ENCODE measurements at regions not wholly inside any gene's neighbourhood (a gene's known extent, or its start where the extent isn't known, plus 50 kb on each side); places are given as distances from the start of the nearest gene placed in this dataset.

- TF ChIP-seq AFF4 (CRISPR knock-in tag; IDR thresholded peaks at IDR 0.05; ENCODE audit: borderline replicate concordance) (no peak), RELA (CRISPR knock-in tag; IDR thresholded peaks at IDR 0.05; ENCODE audit: borderline replicate concordance) (no peak), MAX (CRISPR knock-in tag; IDR thresholded peaks at IDR 0.05) (no peak), CREM (CRISPR knock-in tag; IDR thresholded peaks at IDR 0.05) (no peak), ATF1 (CRISPR knock-in tag; IDR thresholded peaks at IDR 0.05) (no peak), ZNF512 (CRISPR knock-in tag; IDR thresholded peaks at IDR 0.05; ENCODE audit: borderline replicate concordance) (no peak), CBFB (CRISPR knock-in tag; IDR thresholded peaks at IDR 0.05; ENCODE audit: low read depth) (no peak)
Observed at GRCh38 chr11:104759464-104759863, 138.8 kb downstream of the CASP12 start (continued).

GRCh38 chr11:104738918-104739317, 159.3 kb downstream of the CASP12 start:
- Mint-ChIP-seq H3K27me3 (ENCODE audit: low read depth) (no peaks in the 10 kb centered on the region), H3K36me3 (peaks cover 15% of the 10 kb centered on the region), H3K4me3 (no peak overlapping the region), H3K9me3 (peaks cover 16% of the 10 kb centered on the region), H3K27ac (no peak overlapping the region), H3K4me1 (no peaks in the 10 kb centered on the region)
- DNase-seq (ENCODE audit: low spot score) (no peak), ATAC-seq (no peak)
- POLR2A ChIA-PET: no interaction called here
- CTCF ChIA-PET: no interaction called here
- TF ChIP-seq ZNF423 (CRISPR knock-in tag; IDR thresholded peaks at IDR 0.05) (no peak), ZBTB43 (CRISPR knock-in tag; IDR thresholded peaks at IDR 0.05) (no peak), FOXK1 (CRISPR knock-in tag; IDR thresholded peaks at IDR 0.05) (no peak), NFYB (CRISPR knock-in tag; conservative IDR thresholded peaks at IDR 0.05; ENCODE audit: low read depth) (no peak), ZSCAN18 (CRISPR knock-in tag; IDR thresholded peaks at IDR 0.05) (no peak), GTF2I (CRISPR knock-in tag; conservative IDR thresholded peaks at IDR 0.05) (no peak), AFF4 (CRISPR knock-in tag; IDR thresholded peaks at IDR 0.05; ENCODE audit: borderline replicate concordance) (no peak), AR (CRISPR knock-in tag; IDR thresholded peaks at IDR 0.05) (no peak), ZNF425 (CRISPR knock-in tag; conservative IDR thresholded peaks at IDR 0.05) (no peak), ETV6 (CRISPR knock-in tag; IDR thresholded peaks at IDR 0.05) (no peak), TEAD1 (CRISPR knock-in tag; IDR thresholded peaks at IDR 0.05) (no peak), GRHL2 (CRISPR knock-in tag; IDR thresholded peaks at IDR 0.05; ENCODE audit: insufficient replicate concordance, severe bottlenecking) (no peak)
